Suprapubic skin (tissue), 4 donors: ENCODE measurements at regions not wholly inside any gene's neighbourhood (a gene's known extent, or its start where the extent isn't known, plus 50 kb on each side); places are given as distances from the start of the nearest gene placed in this dataset.
A peak's percentile ranks its signal among the peaks of the same experiment; 100 is the strongest.

Experiments used
- DNase-seq, 2 donors: peaks; one replicate each; pipeline ENCODE4 v3.0.0-alpha.2; 2019; ENCODE audit warnings: low spot score in 2 of 2
- H3K27ac ChIP-seq: fragments of 200-600 bp; sonication (generic); one replicate; pipeline ENCODE4 v1.5.1; 2019
- H3K27me3 ChIP-seq: fragments of 200-600 bp; sonication (generic); one replicate; pipeline ENCODE4 v1.5.1; 2019
- H3K36me3 ChIP-seq: fragments of 200-600 bp; sonication (generic); one replicate; pipeline ENCODE4 v1.5.1; 2019
- H3K4me1 ChIP-seq: fragments of 200-600 bp; sonication (generic); one replicate; pipeline ENCODE4 v1.5.1; 2019
- H3K4me3 ChIP-seq: fragments of 200-600 bp; sonication (generic); one replicate; pipeline ENCODE4 v1.5.1; 2019; ENCODE audit warnings: mild to moderate bottlenecking
- H3K9me3 ChIP-seq: fragments of 200-600 bp; sonication (generic); one replicate; pipeline ENCODE4 v1.5.1; 2019
- EP300 ChIP-seq: sonication (generic); formaldehyde crosslinking; IDR thresholded peaks from one replicate; pipeline ENCODE4 v1.6.1; 2017; ENCODE audit warnings: antibody characterized with exemption
- POLR2A ChIP-seq, 2 donors: fragments of 450-650 bp; IDR thresholded peaks; one replicate each; pipeline ENCODE4 v1.6.1; 2017; ENCODE audit warnings: antibody characterized with exemption in 2 of 2, mild to moderate bottlenecking in 2 of 2, moderate library complexity in 2 of 2
- POLR2AphosphoS5 ChIP-seq, 3 donors: sonication (generic); formaldehyde crosslinking; IDR thresholded peaks; one replicate each; pipeline ENCODE4 v1.6.1; 2017; ENCODE audit warnings: antibody characterized with exemption in 3 of 3
- WGBS: methylation state at CpG from one replicate; pipeline ENCODE4 v1.1.5; 2018; 5-methylcytosine and 5-hydroxymethylcytosine counted together
- TF ChIP-seq, protein P1 (sequence below), 2 donors: fragments of 200-600 bp in 1 of 2; fragments of 450-650 bp in 1 of 2; sonication (generic) in 1 of 2; IDR thresholded peaks; one replicate each; pipeline ENCODE4 v1.5.1; 2016 to 2019; ENCODE audit warnings: antibody characterized with exemption in 2 of 2, mild to moderate bottlenecking in 1 of 2, moderate library complexity in 1 of 2

DNA sequence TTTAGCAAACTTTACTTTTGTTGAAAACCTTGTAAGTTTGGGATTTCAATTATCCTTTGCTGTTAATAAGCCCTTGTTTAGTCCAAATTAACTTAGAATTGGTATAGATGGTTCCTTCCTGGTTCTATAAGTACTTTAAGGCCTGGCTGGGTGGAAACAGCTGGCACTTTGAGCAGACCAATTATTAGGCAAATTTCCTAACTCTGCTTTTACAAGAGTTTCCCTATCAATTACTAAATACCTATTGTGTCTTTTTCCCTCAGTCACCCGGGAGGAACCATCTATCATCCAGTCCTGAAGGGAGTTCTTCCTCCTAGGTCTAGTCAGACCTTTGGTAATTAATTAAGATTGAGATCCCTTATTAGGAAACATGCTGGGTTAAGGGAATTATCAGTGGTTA, 138.0 kb downstream of the SLC38A6 start:
- H3K27me3 ChIP-seq, result no peaks in the 10 kb centered on the region
- peaks cover 5% of the 10 kb centered on the region for H3K9me3 ChIP-seq
- H3K27ac ChIP-seq, result no peak overlapping the region
- no peak overlapping the region for H3K4me3 ChIP-seq
- H3K4me1 ChIP-seq, result no peaks in the 10 kb centered on the region
- TF ChIP-seq EP300, result no peak
- no peak for TF ChIP-seq POLR2AphosphoS5 (IDR thresholded peaks at IDR 0.05)
- TF ChIP-seq, protein P1, sequence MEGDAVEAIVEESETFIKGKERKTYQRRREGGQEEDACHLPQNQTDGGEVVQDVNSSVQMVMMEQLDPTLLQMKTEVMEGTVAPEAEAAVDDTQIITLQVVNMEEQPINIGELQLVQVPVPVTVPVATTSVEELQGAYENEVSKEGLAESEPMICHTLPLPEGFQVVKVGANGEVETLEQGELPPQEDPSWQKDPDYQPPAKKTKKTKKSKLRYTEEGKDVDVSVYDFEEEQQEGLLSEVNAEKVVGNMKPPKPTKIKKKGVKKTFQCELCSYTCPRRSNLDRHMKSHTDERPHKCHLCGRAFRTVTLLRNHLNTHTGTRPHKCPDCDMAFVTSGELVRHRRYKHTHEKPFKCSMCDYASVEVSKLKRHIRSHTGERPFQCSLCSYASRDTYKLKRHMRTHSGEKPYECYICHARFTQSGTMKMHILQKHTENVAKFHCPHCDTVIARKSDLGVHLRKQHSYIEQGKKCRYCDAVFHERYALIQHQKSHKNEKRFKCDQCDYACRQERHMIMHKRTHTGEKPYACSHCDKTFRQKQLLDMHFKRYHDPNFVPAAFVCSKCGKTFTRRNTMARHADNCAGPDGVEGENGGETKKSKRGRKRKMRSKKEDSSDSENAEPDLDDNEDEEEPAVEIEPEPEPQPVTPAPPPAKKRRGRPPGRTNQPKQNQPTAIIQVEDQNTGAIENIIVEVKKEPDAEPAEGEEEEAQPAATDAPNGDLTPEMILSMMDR (IDR thresholded peaks at IDR 0.05), result no peak
- no peak for TF ChIP-seq POLR2A (IDR thresholded peaks at IDR 0.05)
- 56% methylated on average over 1 of the region's 1 CpG for WGBS
- no peak for DNase-seq
- no peaks in the 10 kb centered on the region for H3K36me3 ChIP-seq

DNA sequence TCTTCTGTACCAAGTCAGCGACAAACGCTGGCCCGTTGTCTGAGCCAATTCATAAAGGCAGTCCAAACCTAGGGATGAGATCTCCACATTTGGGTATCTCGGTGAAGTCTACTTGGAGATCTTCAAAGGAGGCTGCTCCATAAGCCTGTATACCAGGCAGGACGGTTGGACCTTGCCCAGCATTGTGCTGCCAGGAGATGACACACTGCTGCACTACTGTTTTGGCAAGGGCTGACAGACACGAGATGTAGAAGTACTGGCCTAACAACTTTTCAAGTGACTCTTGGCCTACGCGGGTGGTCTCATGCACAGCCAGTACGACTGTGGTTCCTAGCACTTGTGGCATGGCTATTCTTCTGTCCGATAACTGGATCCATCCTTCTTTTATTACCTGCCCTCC, 135.3 kb downstream of the SLC38A6 start:
- Histone ChIP-seq H3K4me3 (no peak overlapping the region), H3K36me3 (no peaks in the 10 kb centered on the region), H3K4me1 (no peaks in the 10 kb centered on the region), H3K27ac (no peak overlapping the region), H3K9me3 (peaks cover 5% of the 10 kb centered on the region), H3K27me3 (no peaks in the 10 kb centered on the region)
- no peak for TF ChIP-seq POLR2AphosphoS5 (IDR thresholded peaks at IDR 0.05)
- TF ChIP-seq EP300, result no peak
- TF ChIP-seq, protein P1 (IDR thresholded peaks at IDR 0.05), result no peak
- no peak for TF ChIP-seq POLR2A (IDR thresholded peaks at IDR 0.05)
- 60% methylated on average over 7 of the region's 10 CpGs for WGBS
- peak in 1 of 2 donors; percentile 74 for DNase-seq

DNA sequence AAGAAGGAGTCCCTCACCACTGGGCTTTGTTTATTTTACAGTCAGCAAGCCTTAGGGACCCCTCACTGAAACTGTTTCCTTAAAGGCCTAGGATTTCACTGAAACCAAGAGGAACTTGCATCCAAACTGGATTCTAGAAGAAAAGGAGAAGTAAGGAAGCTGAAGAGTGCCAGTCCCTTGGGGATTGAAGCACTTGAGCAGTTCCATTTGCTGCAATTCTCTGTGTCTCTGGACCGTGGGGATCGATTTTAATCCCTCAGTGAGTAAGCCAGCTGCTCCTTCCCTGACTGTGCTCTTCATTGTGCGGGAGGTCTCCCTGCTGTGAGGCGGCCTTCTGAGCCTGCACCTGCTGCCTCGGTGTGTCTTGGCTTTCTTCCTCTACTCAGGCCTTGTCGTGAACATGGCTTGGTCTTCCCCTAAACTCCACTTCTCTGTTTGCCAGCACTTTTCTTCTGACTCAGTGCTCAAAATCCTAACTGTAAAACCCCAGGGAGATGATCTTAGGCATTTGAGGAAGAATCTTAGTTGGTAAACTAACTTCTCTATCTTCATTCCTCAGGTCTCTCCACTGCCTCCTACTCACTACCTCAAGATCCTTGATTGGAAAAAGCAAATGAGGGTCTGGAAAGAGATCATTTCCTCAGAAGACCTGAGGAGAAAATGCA, 132.6 kb downstream of the SLC38A6 start:
- DNase-seq, result no peak
- H3K4me3 ChIP-seq, result no peak overlapping the region
- H3K27ac ChIP-seq, result no peak overlapping the region
- WGBS, result 67% methylated on average over 6 of the region's 6 CpGs
- H3K36me3 ChIP-seq, result no peaks in the 10 kb centered on the region
- no peaks in the 10 kb centered on the region for H3K4me1 ChIP-seq
- H3K9me3 ChIP-seq, result peaks cover 5% of the 10 kb centered on the region
- TF ChIP-seq POLR2AphosphoS5 (IDR thresholded peaks at IDR 0.05) (no peak), POLR2A (IDR thresholded peaks at IDR 0.05) (no peak), EP300 (no peak)
- TF ChIP-seq, protein P1 (IDR thresholded peaks at IDR 0.05), result no peak
- H3K27me3 ChIP-seq, result peaks cover 4% of the 10 kb centered on the region

DNA sequence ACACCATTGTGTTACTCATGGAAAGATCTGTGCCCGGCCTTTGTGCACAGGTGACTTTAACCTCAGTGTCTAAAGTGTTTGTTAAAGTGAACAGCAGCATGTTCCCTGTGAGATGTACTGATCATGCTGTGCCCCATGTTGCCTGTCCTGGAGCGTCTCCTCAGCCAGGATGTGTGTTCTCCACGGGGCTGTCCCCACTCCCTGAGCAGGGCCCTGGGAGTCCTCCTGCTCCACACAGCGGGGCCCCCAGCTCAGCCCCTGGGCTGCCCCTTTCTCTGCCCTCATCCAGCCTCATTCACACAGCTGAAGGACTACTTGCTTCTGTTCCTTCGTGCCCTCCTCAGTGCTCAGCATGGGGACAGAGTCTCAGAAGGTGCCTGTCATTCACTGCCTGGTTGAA, 131.5 kb downstream of the SLC38A6 start:
- no peaks in the 10 kb centered on the region for H3K36me3 ChIP-seq
- H3K4me1 ChIP-seq, result peaks cover 5% of the 10 kb centered on the region
- WGBS, result 94% methylated on average over 5 of the region's 5 CpGs
- TF ChIP-seq POLR2A (IDR thresholded peaks at IDR 0.05) (no peak), POLR2AphosphoS5 (IDR thresholded peaks at IDR 0.05) (no peak), EP300 (no peak)
- TF ChIP-seq, protein P1 (IDR thresholded peaks at IDR 0.05), result no peak
- H3K9me3 ChIP-seq, result peaks cover 5% of the 10 kb centered on the region
- DNase-seq, result no peak
- no peak overlapping the region for H3K27ac ChIP-seq
- H3K4me3 ChIP-seq, result no peak overlapping the region
- H3K27me3 ChIP-seq, result peaks cover 4% of the 10 kb centered on the region

DNA sequence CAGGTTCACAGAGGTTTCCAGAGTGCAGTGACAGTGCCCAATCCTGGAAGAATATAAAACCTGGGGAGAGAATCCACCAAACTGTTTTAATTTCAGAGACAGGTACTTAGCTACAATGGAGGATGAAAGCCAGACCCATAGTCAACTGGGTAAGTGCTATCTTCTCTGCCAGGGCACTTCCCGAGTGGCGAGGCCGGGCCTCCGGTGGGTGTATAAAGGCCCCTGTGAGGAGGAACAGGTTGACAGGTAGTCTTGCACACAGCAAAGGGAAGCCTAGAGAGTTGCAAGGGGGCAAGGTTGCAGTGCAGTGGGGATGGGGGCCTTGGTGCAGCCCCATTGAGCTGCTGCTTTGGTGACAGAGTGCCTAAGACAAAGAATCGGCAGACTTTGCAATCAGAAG, 130.7 kb downstream of the SLC38A6 start:
- 98% methylated on average over 5 of the region's 5 CpGs for WGBS
- Histone ChIP-seq H3K27ac (no peak overlapping the region), H3K9me3 (peaks cover 5% of the 10 kb centered on the region), H3K4me1 (peaks cover 12% of the 10 kb centered on the region), H3K36me3 (no peaks in the 10 kb centered on the region), H3K27me3 (peaks cover 4% of the 10 kb centered on the region), H3K4me3 (no peak overlapping the region)
- TF ChIP-seq EP300 (no peak), POLR2AphosphoS5 (IDR thresholded peaks at IDR 0.05) (no peak), POLR2A (IDR thresholded peaks at IDR 0.05) (no peak)
- TF ChIP-seq, protein P1 (IDR thresholded peaks at IDR 0.05), result no peak
- DNase-seq, result no peak
